Fibroblast of skin of right biceps (primary cell): ENCODE measurements at regions not wholly inside any gene's neighbourhood (a gene's known extent, or its start where the extent isn't known, plus 50 kb on each side); places are given as distances from the start of the nearest gene placed in this dataset.
"Not testable (repeated sequence)": the region's sequence is repeated elsewhere in the genome, so short reads cannot be mapped to it uniquely, and the experiment has no call there.

Experiments
- DNase-seq: peaks from one replicate; pipeline ENCODE4 v3.0.0-alpha.2; 2013

- DNase-seq: no peak
Observed at GRCh38 chr13:82292334-82292733, 1589.9 kb downstream of the SLITRK1 start.

DNA sequence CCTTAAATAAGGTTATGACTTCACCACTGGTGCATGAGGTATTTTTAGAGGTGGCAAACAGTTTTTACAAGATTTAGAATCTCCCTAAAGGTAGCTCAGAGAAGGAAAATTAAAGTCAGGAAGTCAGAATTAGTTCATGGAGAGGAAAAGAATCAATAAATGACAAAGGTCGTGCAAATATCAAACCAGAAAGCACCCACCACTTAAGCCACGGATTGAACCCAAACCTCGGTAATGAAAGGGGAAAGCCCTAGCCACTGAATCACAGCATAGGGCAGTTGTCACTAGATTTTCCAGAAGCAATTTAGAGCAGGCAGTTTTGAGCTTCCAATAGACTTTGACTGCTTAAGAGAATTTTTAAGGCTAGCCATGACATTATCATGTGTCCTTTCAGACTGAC is 1590.4 kb downstream of the SLITRK1 start:
- DNase-seq: no peak

- no peak for DNase-seq
Observed at GRCh38 chr13:82275644-82276043, 1606.6 kb downstream of the SLITRK1 start.

GRCh38 chr13:82259284-82259683 is 1623.0 kb downstream of the SLITRK1 start:
- no peak for DNase-seq

GRCh38 chr13:82257790-82258507 is 1624.3 kb downstream of the SLITRK1 start:
- DNase-seq: no peak

GRCh38 chr13:82248762-82249161 is 1633.5 kb downstream of the SLITRK1 start:
- no peak for DNase-seq

DNA sequence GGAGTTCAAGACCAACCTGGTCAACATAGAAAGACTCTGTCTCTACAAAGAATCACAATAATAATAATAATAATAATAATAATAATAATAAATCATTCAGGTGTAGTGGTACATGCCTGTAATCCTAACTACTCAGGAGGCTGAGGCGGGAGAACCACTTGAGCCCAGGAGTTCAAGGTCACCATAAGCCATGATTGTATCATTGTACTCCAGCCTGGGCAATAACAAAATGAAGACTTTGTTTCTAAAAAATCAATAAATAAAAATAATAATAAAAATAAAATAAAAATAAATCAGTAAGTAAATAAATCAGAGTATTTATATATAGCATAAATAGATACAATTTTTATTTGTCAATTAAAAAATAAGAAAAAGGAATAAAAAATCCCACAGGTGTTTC is 1636.4 kb downstream of the SLITRK1 start:
- no peak for DNase-seq

- DNase-seq: no peak
Observed at GRCh38 chr13:82224806-82225205, 1657.5 kb downstream of the SLITRK1 start.

DNA sequence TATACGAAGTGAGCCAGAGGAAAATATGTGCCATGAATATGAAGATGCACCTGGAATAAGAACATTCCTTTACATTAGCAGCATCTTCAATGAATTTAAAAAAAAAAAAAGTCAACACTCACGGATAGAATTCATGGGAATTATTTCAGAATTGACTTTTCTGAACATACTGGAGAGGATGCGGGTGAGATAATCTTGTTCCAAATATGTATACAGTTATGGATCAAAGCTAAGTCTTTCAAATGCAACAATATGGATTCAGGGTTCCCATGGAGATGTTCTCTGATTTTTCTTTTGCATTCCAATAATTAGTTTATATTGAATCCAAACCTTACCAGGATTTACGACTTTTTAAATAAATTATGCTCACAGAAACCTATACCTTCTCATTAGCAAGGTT is 1660.7 kb downstream of the SLITRK1 start:
- DNase-seq: no peak

- no peak for DNase-seq
Observed at GRCh38 chr13:82220641-82221040, 1661.6 kb downstream of the SLITRK1 start.

DNA sequence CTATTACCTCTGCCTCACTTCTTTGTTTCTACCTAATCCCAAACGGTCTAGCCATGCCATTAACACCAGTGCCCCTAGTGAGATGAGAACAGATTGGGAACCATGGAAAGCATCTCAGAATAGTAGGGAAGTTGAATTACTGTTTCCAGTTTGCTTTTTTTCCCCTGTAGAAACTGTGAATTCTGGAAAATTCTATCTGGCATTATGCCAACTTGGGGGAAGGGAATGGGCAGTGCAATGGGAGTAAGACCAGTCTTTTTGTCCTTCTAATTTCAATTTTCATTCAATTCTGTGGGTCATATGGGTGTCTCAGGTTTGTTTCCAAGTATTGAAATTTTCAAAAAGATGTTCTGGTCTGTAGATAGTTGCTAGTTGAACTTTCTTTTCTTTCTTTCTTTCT is 1666.1 kb downstream of the SLITRK1 start:
- no peak for DNase-seq

DNA sequence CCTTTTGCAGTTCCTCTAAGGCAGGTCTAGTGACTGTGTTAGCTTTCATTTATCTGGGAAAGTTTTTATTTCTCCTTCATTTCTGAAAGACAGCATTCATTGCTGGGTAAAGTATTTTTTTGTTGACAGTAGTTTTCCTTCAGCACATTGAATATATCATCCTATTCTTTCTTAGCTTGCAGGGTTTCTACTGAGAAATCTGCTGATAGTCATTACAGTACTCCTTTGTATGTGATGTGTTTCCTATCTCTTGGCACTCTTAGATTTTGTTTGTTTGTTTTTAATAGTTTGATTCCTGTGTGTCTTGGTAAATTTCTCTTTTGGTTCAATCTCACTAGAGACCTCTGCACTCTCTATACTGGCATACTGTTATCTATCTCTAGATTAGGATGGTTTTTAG is 1667.9 kb downstream of the SLITRK1 start:
- DNase-seq: no peak

DNA sequence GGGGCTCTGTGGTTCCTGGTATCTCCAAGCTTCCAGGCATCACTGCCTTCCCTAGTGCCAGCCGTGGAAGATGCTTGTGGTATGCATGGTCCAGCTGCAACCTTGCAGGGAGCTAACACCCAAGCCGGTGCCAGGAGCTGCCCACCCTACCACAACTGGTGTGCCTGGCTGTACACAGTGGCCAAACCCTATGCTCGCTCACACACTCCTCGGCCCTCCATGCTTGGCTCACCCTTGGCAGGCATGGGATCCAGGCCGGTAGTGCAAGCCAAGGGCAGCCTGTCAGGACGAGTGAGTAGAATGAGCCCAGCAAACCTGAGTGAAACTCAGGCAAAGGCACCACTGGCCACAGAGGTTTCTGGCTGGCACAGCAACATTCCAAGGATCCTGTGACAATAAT is 1676.0 kb downstream of the SLITRK1 start:
- no peak for DNase-seq

DNA sequence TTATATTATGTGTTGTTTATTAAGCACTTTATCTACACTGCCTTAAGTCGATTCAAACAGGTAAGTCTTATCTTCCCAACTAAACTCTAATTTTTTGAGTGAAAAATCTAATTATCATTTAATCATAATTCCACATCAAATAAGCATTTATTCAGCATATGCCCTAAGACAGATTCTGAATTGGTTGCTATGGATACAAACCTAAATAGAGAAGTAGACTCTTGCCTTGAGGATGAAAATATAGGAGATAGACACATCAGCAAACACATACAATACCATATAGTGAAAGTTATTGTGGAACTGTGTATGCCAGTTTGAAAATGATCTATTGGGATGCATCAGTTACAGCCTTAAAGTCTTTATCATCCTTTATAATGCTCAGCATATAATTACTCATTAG is 1679.9 kb downstream of the SLITRK1 start:
- DNase-seq: no peak

GRCh38 chr13:82196087-82196486 is 1686.2 kb downstream of the SLITRK1 start:
- DNase-seq: no peak

GRCh38 chr13:82187227-82187626 is 1695.0 kb downstream of the SLITRK1 start:
- DNase-seq: no peak

DNA sequence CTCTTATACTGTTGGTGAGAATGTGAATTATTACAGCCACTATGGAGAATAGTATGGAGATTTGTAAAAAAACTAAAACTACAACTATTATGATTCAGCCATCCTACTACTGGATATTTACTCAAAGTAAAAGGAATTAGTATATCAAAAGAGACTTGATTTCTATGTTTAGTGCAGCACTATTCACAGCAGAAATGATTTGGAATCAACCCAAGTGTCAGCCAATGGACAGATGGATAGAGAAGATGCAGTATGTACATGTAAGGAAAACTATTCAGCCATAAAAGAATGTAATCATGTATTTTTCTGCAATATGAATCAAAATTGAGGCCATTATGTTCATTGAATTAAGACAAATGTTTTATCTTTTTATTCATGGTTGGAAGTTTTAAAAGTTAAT is 1705.5 kb downstream of the SLITRK1 start:
- DNase-seq: no peak

DNA sequence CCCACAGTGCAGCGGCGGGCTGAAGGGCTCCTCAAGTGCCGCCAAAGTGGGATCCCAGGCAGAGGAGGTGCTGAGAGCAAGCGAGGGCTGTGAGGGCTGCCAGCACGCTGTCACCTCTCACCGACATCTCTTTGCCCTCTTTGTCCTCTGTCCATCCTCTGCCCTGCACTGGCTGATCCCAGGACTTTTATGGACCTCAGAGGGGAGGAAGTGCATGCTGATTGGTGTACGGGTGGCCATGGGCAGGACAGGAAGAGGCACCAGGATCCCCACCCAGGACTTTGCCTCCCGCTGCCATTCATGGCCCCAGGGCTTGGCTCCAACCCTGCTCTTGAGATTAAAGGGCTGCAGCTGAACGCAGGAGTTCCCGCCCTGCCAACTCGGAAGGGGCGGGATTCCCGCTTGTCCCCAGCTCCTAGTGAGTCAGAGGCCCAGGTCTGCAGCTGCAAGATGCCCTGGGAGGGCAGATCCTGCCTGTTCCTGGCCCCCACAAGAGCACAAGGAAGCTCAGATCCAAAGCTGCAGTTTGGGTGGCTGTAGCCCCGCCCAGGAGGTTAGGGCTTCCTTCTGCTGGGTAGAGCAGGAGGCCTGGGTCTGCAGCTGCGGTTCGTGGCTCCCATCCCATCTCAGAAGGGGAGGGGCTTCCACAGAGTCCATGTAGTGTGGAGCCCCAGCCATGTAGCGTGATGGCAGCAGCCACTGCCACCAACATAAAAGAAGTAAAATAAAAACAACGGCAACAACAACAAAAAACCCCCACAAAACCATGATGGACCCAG is 1716.7 kb downstream of the SLITRK1 start:
- DNase-seq: no peak

GRCh38 chr13:82164780-82165395 is 1717.4 kb downstream of the SLITRK1 start:
- DNase-seq: not testable (repeated sequence)

GRCh38 chr13:82147526-82147925 is 1734.7 kb downstream of the SLITRK1 start:
- no peak for DNase-seq

GRCh38 chr13:82136880-82137279 is 1745.4 kb downstream of the SLITRK1 start:
- DNase-seq: no peak

DNA sequence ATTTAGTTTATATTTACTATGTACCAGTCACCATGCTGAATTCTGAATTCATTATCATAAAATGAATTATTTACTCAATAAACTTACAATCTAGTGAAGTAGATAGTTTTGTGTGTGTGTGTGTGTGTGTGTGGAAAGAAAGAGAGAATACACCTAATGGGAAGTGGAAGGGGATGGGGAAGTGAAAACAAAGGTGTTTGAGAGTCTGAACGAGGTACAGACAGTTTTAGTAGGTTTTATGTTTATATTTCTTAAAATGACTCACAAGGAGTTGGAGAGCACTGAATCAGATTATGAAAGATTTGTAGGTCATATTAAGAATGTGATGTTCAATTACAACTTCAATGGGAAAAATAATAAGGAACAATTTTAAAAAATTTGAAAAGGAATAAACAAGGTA is 1753.0 kb downstream of the SLITRK1 start:
- no peak for DNase-seq

DNA sequence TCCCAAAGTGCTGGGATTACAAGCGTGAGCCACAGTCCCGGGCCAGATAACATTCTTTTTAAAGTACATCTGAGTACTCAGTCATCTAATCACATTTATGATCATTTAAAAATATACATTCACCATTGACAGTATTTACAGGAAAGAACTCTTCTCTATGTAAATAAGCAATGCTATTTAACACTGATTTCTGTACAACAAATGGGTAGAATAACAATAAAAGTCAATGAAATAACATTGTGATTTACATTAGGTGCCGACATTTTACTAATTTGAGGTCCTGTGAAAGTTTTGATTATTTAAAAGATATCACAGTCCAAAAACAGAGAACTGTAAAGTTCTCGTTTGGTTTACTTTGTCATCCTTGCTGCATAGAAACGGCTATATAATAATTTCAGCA is 1763.7 kb downstream of the SLITRK1 start:
- DNase-seq: no peak

DNA sequence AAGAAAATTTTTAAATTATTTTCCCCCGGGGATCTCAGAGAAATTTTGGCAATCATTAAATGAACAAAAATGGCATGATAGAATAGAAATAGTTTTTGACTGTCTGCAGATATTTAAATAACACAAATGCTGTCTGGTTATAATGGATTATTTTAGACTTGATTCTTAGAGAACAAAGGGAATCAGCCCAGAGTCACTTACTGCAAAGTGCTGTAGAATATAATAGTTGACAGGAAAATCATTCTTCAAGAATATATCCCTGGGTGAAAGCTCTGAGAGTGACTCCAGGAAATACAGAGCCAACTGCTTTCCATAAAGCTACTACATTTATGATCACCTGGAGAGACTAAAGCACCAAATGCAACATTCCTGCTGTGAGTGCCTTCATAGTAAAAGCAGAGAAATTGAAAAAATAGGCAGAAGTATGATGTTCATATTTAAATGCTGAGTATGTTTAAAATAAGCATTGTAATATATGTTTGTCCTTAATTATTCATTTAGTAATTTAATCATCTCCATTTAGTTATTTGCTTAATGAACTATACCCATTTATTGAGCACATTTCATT is 1765.8 kb downstream of the SLITRK1 start:
- no peak for DNase-seq
